Breast epithelium (tissue), 3 donors: ENCODE measurements at regions not wholly inside any gene's neighbourhood (a gene's known extent, or its start where the extent isn't known, plus 50 kb on each side); places are given as distances from the start of the nearest gene placed in this dataset.

Source experiments
- CTCF ChIP-seq, 3 donors: fragments of 450-650 bp; IDR thresholded peaks; one replicate each; pipeline ENCODE4 v1.5.1; 2016 to 2017; ENCODE audit warnings: antibody characterized with exemption in 3 of 3, mild to moderate bottlenecking in 3 of 3, moderate library complexity in 3 of 3
- POLR2AphosphoS5 ChIP-seq, 3 donors: sonication (generic); formaldehyde crosslinking; IDR thresholded peaks; one replicate each; pipeline ENCODE4 v1.6.1; 2017; ENCODE audit warnings: antibody characterized with exemption in 3 of 3

GRCh38 chr6:145340256-145340655, 395.1 kb downstream of the EPM2A start:
- no peak for TF ChIP-seq CTCF (IDR thresholded peaks at IDR 0.05)
- TF ChIP-seq POLR2AphosphoS5 (IDR thresholded peaks at IDR 0.05), result no peak
